ENCODE measurements at regions not wholly inside any gene's neighbourhood (a gene's known extent, or its start where the extent isn't known, plus 50 kb on each side); places are given as distances from the start of the nearest gene placed in this dataset.

- intact Hi-C loops (cut with micrococcal nuclease), result no loop called here
- Histone ChIP-seq H3K4me2 (replicated peaks; ENCODE audit: extremely low read depth, low read length, poor library complexity, severe bottlenecking) (no peak overlapping the region), H3K9ac (ENCODE audit: insufficient read depth, low read length, poor library complexity, severe bottlenecking) (no peak overlapping the region), H3K27me3 (ENCODE audit: control insufficient read depth in 2 of 2, insufficient read depth in 2 of 2, low read length in 2 of 2) (no peaks in the 10 kb centered on the region), H3K27ac (ENCODE audit: low read depth in 1 of 2, low read length in 2 of 2) (no peak overlapping the region), H4K20me1 (ENCODE audit: insufficient read depth, low read length) (no peaks in the 10 kb centered on the region), H3K36me3 (replicated peaks in 1 of 2; ENCODE audit: control insufficient read depth in 1 of 2, insufficient read depth in 2 of 2, low read length in 2 of 2) (no peaks in the 10 kb centered on the region), H3K4me1 (ENCODE audit: control insufficient read depth in 1 of 2, insufficient read depth in 2 of 2, low read length in 2 of 2) (no peaks in the 10 kb centered on the region), H3K9me3 (replicated peaks in 1 of 2; ENCODE audit: control insufficient read depth in 1 of 2, insufficient read depth in 1 of 2, low read length in 2 of 2) (peaks cover 0 to 16% of the 10 kb centered on the region in 2 donors), H2AFZ (ENCODE audit: insufficient read depth, low read depth, low read length, poor library complexity, severe bottlenecking) (no peak overlapping the region), H3K79me2 (ENCODE audit: insufficient read depth, low read length) (no peaks in the 10 kb centered on the region), H3K4me3 (replicated peaks in 1 of 3; ENCODE audit: low read depth in 2 of 3, low read length in 3 of 3) (no peak overlapping the region)
- no peaks in the 10 kb centered on the region for H3K36me3 Mint-ChIP-seq
- WGBS (ENCODE audit: insufficient coverage), result no CpG with 5 or more reads among the region's 2 CpGs
- no peak overlapping the region for H3K4me3 Mint-ChIP-seq
- no peak for DNase-seq
- no peaks in the 10 kb centered on the region for H3K4me1 Mint-ChIP-seq
- H3K27me3 Mint-ChIP-seq (ENCODE audit: low read depth in 3 of 3), result no peaks in the 10 kb centered on the region
- no peak overlapping the region for H3K27ac Mint-ChIP-seq
- TF ChIP-seq, protein P1, sequence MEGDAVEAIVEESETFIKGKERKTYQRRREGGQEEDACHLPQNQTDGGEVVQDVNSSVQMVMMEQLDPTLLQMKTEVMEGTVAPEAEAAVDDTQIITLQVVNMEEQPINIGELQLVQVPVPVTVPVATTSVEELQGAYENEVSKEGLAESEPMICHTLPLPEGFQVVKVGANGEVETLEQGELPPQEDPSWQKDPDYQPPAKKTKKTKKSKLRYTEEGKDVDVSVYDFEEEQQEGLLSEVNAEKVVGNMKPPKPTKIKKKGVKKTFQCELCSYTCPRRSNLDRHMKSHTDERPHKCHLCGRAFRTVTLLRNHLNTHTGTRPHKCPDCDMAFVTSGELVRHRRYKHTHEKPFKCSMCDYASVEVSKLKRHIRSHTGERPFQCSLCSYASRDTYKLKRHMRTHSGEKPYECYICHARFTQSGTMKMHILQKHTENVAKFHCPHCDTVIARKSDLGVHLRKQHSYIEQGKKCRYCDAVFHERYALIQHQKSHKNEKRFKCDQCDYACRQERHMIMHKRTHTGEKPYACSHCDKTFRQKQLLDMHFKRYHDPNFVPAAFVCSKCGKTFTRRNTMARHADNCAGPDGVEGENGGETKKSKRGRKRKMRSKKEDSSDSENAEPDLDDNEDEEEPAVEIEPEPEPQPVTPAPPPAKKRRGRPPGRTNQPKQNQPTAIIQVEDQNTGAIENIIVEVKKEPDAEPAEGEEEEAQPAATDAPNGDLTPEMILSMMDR (IDR thresholded peaks at IDR 0.05), result no peak
- peaks cover 0 to 18% (median 11%) of the 10 kb centered on the region in 7 donors for H3K9me3 Mint-ChIP-seq
These were observed 605.4 kb upstream of the LCORL start for GRCh38 chr4:18626996-18627395.

GRCh38 chr4:18626366-18626765, 604.8 kb upstream of the LCORL start:
- Histone ChIP-seq H3K4me3 (replicated peaks in 1 of 3; ENCODE audit: low read depth in 2 of 3, low read length in 3 of 3) (no peak overlapping the region), H3K79me2 (ENCODE audit: insufficient read depth, low read length) (no peaks in the 10 kb centered on the region), H3K36me3 (replicated peaks in 1 of 2; ENCODE audit: control insufficient read depth in 1 of 2, insufficient read depth in 2 of 2, low read length in 2 of 2) (no peaks in the 10 kb centered on the region), H3K9me3 (replicated peaks in 1 of 2; ENCODE audit: control insufficient read depth in 1 of 2, insufficient read depth in 1 of 2, low read length in 2 of 2) (peaks cover 0 to 16% of the 10 kb centered on the region in 2 donors), H3K4me1 (ENCODE audit: control insufficient read depth in 1 of 2, insufficient read depth in 2 of 2, low read length in 2 of 2) (no peaks in the 10 kb centered on the region), H3K9ac (ENCODE audit: insufficient read depth, low read length, poor library complexity, severe bottlenecking) (no peak overlapping the region), H4K20me1 (ENCODE audit: insufficient read depth, low read length) (no peaks in the 10 kb centered on the region), H3K4me2 (replicated peaks; ENCODE audit: extremely low read depth, low read length, poor library complexity, severe bottlenecking) (no peak overlapping the region), H3K27me3 (ENCODE audit: control insufficient read depth in 2 of 2, insufficient read depth in 2 of 2, low read length in 2 of 2) (no peaks in the 10 kb centered on the region), H2AFZ (ENCODE audit: insufficient read depth, low read depth, low read length, poor library complexity, severe bottlenecking) (no peak overlapping the region), H3K27ac (ENCODE audit: low read depth in 1 of 2, low read length in 2 of 2) (no peak overlapping the region)
- TF ChIP-seq, protein P1 (IDR thresholded peaks at IDR 0.05), result no peak
- H3K36me3 Mint-ChIP-seq, result no peaks in the 10 kb centered on the region
- DNase-seq, result no peak
- H3K27ac Mint-ChIP-seq, result no peak overlapping the region
- no peaks in the 10 kb centered on the region for H3K4me1 Mint-ChIP-seq
- intact Hi-C loops (cut with micrococcal nuclease), result no loop called here
- H3K4me3 Mint-ChIP-seq, result no peak overlapping the region
- no peaks in the 10 kb centered on the region for H3K27me3 Mint-ChIP-seq (ENCODE audit: low read depth in 3 of 3)
- peaks cover 0 to 18% (median 11%) of the 10 kb centered on the region in 7 donors for H3K9me3 Mint-ChIP-seq
